Fibroblast of mammary gland (primary cell): ENCODE measurements at regions not wholly inside any gene's neighbourhood (a gene's known extent, or its start where the extent isn't known, plus 50 kb on each side); places are given as distances from the start of the nearest gene placed in this dataset.

ENCODE experiments used
- DNase-seq: peaks from one replicate; pipeline ENCODE4 v3.0.0-alpha.2; 2010; ENCODE audit warnings: low read depth
- H3K4me3 ChIP-seq: 2 replicates; pipeline ENCODE4 v1.5.1; 2011; ENCODE audit warnings: low read depth, mild to moderate bottlenecking, low read length, moderate library complexity; ENCODE audit not compliant: control insufficient read depth
- CTCF ChIP-seq: conservative IDR thresholded peaks from 2 replicates; pipeline ENCODE4 v1.5.1; 2011; ENCODE audit warnings: low read depth, low read length, inconsistent platforms; ENCODE audit not compliant: control insufficient read depth, insufficient read depth

- H3K4me3 ChIP-seq, result no peak overlapping the region
- no peak for TF ChIP-seq CTCF
- peak; percentile 85 for DNase-seq
Observed at GRCh38 chr9:118331622-118332045, 627.4 kb downstream of the TLR4 start.

- TF ChIP-seq CTCF, result no peak
- H3K4me3 ChIP-seq, result no peak overlapping the region
- DNase-seq, result no peak
Observed at GRCh38 chr9:118336250-118336942, 632.2 kb downstream of the TLR4 start.

GRCh38 chr9:118336943-118337330 lies 632.7 kb downstream of the TLR4 start:
- no peak for DNase-seq
- TF ChIP-seq CTCF, result no peak
- H3K4me3 ChIP-seq, result no peak overlapping the region

GRCh38 chr9:118360036-118360435 lies 655.8 kb downstream of the TLR4 start:
- no peak for TF ChIP-seq CTCF

GRCh38 chr9:118362123-118362522 lies 657.9 kb downstream of the TLR4 start:
- DNase-seq, result peak; percentile 42
- TF ChIP-seq CTCF, result no peak
- no peak overlapping the region for H3K4me3 ChIP-seq

More at GRCh38 chr9:118360036-118360435, 655.8 kb downstream of the TLR4 start:
- no peak for DNase-seq
- H3K4me3 ChIP-seq, result no peak overlapping the region

GRCh38 chr9:118362596-118362995 lies 658.4 kb downstream of the TLR4 start:
- TF ChIP-seq CTCF, result no peak
- DNase-seq, result peak; percentile 6
- no peak overlapping the region for H3K4me3 ChIP-seq
